HepG2 (cell line): ENCODE measurements at regions not wholly inside any gene's neighbourhood (a gene's known extent, or its start where the extent isn't known, plus 50 kb on each side); places are given as distances from the start of the nearest gene placed in this dataset.

Experiments used
- ATAC-seq: fragments of 200-7000 bp; cut with Tn5 transposase; 3 replicates; pipeline ENCODE4 v1.9.1; 2020; ENCODE audit warnings: mild to moderate bottlenecking, moderate library complexity
- BruUV-seq: library from RNA; stranded (reverse); fragments of 400-500 nt; replicated peaks from 2 replicates; lab custom pipeline; 2021; lab: Mats Ljungman, UMichigan
- CTCF ChIA-PET: fragments of 300-600 bp; formaldehyde crosslinking; extraction: SDS; loops from one replicate; lab custom pipeline; 2021; ENCODE audit warnings: low total read pairs, inconsistent platforms, low intra/inter-chr PET ratio; lab: Yijun Ruan, JAX
- POLR2A ChIA-PET: fragments of 350-600 bp; sonication (Branson Sonifier 250); formaldehyde crosslinking; loops from one replicate; lab custom pipeline; 2020; ENCODE audit warnings: antibody characterized with exemption, inconsistent platforms; lab: Yijun Ruan, JAX
- DNase-seq: peaks from one replicate; pipeline ENCODE4 v3.0.0-alpha.2; 2015; ENCODE audit warnings: low spot score
- FAIRE-seq: peaks from 3 replicates; lab custom pipeline; 2011; peaks lifted over from hg19 to GRCh38; lab: Jason Lieb, UNC
- H2AFZ ChIP-seq: one replicate; pipeline ENCODE4 v1.6.1; 2011; ENCODE audit warnings: low read length, inconsistent platforms
- H3K27ac ChIP-seq: fragments of 300-600 bp; 3 replicates; pipeline ENCODE4 v1.8.0; 2011; ENCODE audit warnings: mixed run types, mild to moderate bottlenecking, mixed read lengths, low read length, inconsistent platforms; ENCODE audit not compliant: insufficient read depth; ENCODE audit errors: extremely low read length
- H3K27me3 ChIP-seq, 2 experiments: fragments of 200-600 bp in 1 of 2; 2 replicates in 1 of 2; 3 replicates in 1 of 2; pipeline versions ENCODE4 v1.6.0 to v1.8.0; 2011; ENCODE audit warnings: low read length in 2 of 2, mild to moderate bottlenecking in 2 of 2, moderate library complexity in 2 of 2, inconsistent platforms in 1 of 2; ENCODE audit not compliant: insufficient read depth in 2 of 2, control insufficient read depth in 1 of 2
- H3K36me3 ChIP-seq, 2 experiments: fragments of 200-600 bp in 1 of 2; replicated peaks in 1 of 2; 2 replicates in 1 of 2; 3 replicates in 1 of 2; pipeline versions ENCODE4 v1.5.1 to v1.8.0; 2011; ENCODE audit warnings: low read length in 2 of 2, inconsistent platforms in 1 of 2; ENCODE audit not compliant: insufficient read depth in 2 of 2, control insufficient read depth in 1 of 2
- H3K4me1 ChIP-seq: 2 replicates; pipeline ENCODE4 v1.5.1; 2012; ENCODE audit warnings: low read length, inconsistent platforms; ENCODE audit not compliant: insufficient read depth
- H3K4me2 ChIP-seq: 2 replicates; pipeline ENCODE4 v1.6.0; 2011; ENCODE audit warnings: low read depth, low read length, inconsistent platforms
- H3K4me3 ChIP-seq, 3 experiments: fragments of 200-600 bp in 1 of 3; sonication (generic), shearing (Covaris generic) in 1 of 3; replicated peaks in 1 of 3; 2 replicates each; pipeline ENCODE4 v1.5.1; 2011 to 2016; ENCODE audit warnings: low read length in 3 of 3, inconsistent platforms in 2 of 3, low read depth in 2 of 3, mild to moderate bottlenecking in 2 of 3, control low read depth in 1 of 3, mixed read lengths in 1 of 3; ENCODE audit not compliant: insufficient read depth in 1 of 3
- H3K79me2 ChIP-seq: one replicate; pipeline ENCODE4 v1.6.1; 2011; ENCODE audit warnings: low read length, inconsistent platforms; ENCODE audit not compliant: insufficient read depth
- H3K9ac ChIP-seq: 2 replicates; pipeline ENCODE4 v1.6.0; 2011; ENCODE audit warnings: mild to moderate bottlenecking, low read depth, low read length, inconsistent platforms; ENCODE audit not compliant: insufficient read depth
- H3K9me3 ChIP-seq: 2 replicates; pipeline ENCODE4 v1.5.1; 2012; ENCODE audit warnings: mild to moderate bottlenecking, low read length
- H4K20me1 ChIP-seq: 2 replicates; pipeline ENCODE4 v1.6.0; 2011; ENCODE audit warnings: inconsistent platforms, mild to moderate bottlenecking, low read length, moderate library complexity; ENCODE audit not compliant: insufficient read depth
- FOXK1 ChIP-seq: sonication (generic); formaldehyde crosslinking; IDR thresholded peaks from 2 replicates; pipeline ENCODE4 v1.4.0; 2020; ENCODE audit warnings: low read depth, missing genetic modification reagents, borderline replicate concordance
- JARID2 ChIP-seq: sonication (generic); formaldehyde crosslinking; IDR thresholded peaks from 2 replicates; pipeline ENCODE4 v1.8.1; 2023; ENCODE audit warnings: missing genetic modification reagents, inconsistent platforms; ENCODE audit not compliant: insufficient replicate concordance
- MYC ChIP-seq: sonication (generic); formaldehyde crosslinking; IDR thresholded peaks from 2 replicates; pipeline ENCODE4 v1.9.0; 2021; ENCODE audit warnings: missing genetic modification reagents, borderline replicate concordance
- TBL1XR1 ChIP-seq: fragments of 150-350 bp; IDR thresholded peaks from 2 replicates; pipeline ENCODE4 v1.6.1; 2014; ENCODE audit warnings: borderline replicate concordance, low read length; ENCODE audit not compliant: partially characterized antibody
- ZNF652 ChIP-seq: IDR thresholded peaks from 2 replicates; pipeline ENCODE4 v1.6.1; 2016; ENCODE audit warnings: low read depth, borderline replicate concordance
- ZNF788 ChIP-seq: sonication (generic); formaldehyde crosslinking; IDR thresholded peaks from 2 replicates; pipeline ENCODE4 v1.5.0; 2020; ENCODE audit warnings: mild to moderate bottlenecking, missing genetic modification reagents, borderline replicate concordance
- WGBS: methylation state at CpG from one replicate; pipeline ENCODE4 v1.1.6; 2017; ENCODE audit warnings: low lambda C conversion rate; 5-methylcytosine and 5-hydroxymethylcytosine counted together
- in situ Hi-C: cut with HindIII; loops from 2 replicates; pipeline ENCODE4 v1.10.0; 2017; ENCODE audit warnings: low pct_unique_long_range_greater_than_20kb; ENCODE audit not compliant: extremely low pct_ligation_motif_present
- intact Hi-C: fragments of 100-400 bp; cut with micrococcal nuclease; formaldehyde crosslinking; loops from one replicate; pipeline ENCODE4 v1.10.0; 2022; ENCODE audit not compliant: unreplicated experiment
- TF ChIP-seq, protein P1 (sequence below): sonication (generic); formaldehyde crosslinking; IDR thresholded peaks from 2 replicates; pipeline ENCODE4 v1.4.0; 2020; ENCODE audit warnings: missing genetic modification reagents, mild to moderate bottlenecking, borderline replicate concordance
- TF ChIP-seq, protein P2 (sequence below): sonication (generic); formaldehyde crosslinking; IDR thresholded peaks from 2 replicates; pipeline ENCODE4 v1.5.0; 2020; ENCODE audit warnings: missing genetic modification reagents, mild to moderate bottlenecking, borderline replicate concordance
- TF ChIP-seq, protein P3 (sequence below): sonication (generic); formaldehyde crosslinking; IDR thresholded peaks from 2 replicates; pipeline ENCODE4 v1.5.0; 2020; ENCODE audit warnings: mild to moderate bottlenecking, low read depth, missing genetic modification reagents, borderline replicate concordance
- TF ChIP-seq, protein P4 (sequence below): sonication (generic); formaldehyde crosslinking; IDR thresholded peaks from 2 replicates; pipeline ENCODE4 v1.4.0; 2020; ENCODE audit warnings: mild to moderate bottlenecking, low read depth, missing genetic modification reagents

DNA sequence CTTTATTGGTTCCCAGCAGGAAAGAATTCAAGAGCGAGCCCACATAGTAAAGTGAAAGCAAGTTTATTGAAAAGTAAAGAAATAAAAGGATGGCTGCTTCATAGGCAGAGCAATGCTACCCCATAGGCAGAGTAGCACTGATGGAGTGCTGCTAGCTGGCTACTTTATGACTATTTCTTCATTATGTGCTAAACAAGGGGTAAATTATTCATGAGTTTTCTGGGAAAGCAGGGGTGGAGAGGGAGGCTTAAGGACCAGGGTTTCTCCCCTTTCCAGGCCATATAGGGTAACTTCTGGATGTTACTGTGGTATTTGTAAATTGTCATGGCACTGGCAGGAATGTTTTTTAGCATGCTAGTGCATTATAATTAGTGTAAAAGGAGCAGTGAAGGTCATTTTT lies 1271.4 kb downstream of the KCNT2 start (continued):
- TF ChIP-seq ZNF788 (CRISPR knock-in tag) (no peak), ZNF652 (CRISPR knock-in tag) (no peak), FOXK1 (no peak), MYC (CRISPR knock-in tag) (no peak), TBL1XR1 (no peak)
- TF ChIP-seq, all 625 proteins: peak for 0

DNA sequence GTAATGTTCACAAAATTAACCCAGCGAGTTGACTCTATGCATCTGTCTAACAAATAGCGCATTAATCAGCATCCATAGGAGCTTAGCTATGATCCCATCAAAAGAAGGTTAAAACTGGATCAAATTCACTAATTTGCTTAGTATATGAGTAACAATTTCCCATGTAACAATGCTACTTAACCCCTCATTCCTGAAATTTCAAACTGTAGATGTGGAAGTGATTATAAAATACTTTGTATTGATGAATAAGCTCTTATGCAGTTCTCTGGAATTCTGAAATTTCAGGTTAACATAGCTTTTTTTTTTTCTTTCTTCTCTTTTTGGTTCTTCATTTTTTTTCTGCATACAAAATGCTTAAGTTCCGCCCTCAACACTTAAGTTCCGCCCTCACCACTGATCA lies 1272.7 kb downstream of the KCNT2 start:
- no TSS peak for BruUV-seq
- ChIA-PET POLR2A (no interaction called here), CTCF (no interaction called here)
- DNase-seq (no peak), ATAC-seq (no peak), FAIRE-seq (no peak)
- in situ Hi-C loops: no loop called here
- Histone ChIP-seq H4K20me1 (no peaks in the 10 kb centered on the region), H3K4me2 (no peak overlapping the region), H3K36me3 (no peaks in the 10 kb centered on the region), H3K4me1 (no peaks in the 10 kb centered on the region), H3K27ac (no peak overlapping the region), H3K4me3 (no peak overlapping the region), H3K79me2 (no peaks in the 10 kb centered on the region), H3K9ac (no peak overlapping the region), H3K9me3 (no peaks in the 10 kb centered on the region), H3K27me3 (no peaks in the 10 kb centered on the region), H2AFZ (no peak overlapping the region)
- WGBS: 3% methylated on average over 4 of the region's 4 CpGs
- intact Hi-C loops: no loop called here
- TF ChIP-seq, protein P1, sequence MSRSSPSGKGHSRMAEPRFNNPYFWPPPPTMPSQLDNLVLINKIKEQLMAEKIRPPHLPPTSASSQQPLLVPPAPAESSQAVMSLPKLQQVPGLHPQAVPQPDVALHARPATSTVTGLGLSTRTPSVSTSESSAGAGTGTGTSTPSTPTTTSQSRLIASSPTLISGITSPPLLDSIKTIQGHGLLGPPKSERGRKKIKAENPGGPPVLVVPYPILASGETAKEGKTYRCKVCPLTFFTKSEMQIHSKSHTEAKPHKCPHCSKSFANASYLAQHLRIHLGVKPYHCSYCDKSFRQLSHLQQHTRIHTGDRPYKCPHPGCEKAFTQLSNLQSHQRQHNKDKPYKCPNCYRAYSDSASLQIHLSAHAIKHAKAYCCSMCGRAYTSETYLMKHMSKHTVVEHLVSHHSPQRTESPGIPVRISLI (CRISPR knock-in tag): no peak
- TF ChIP-seq, protein P2, sequence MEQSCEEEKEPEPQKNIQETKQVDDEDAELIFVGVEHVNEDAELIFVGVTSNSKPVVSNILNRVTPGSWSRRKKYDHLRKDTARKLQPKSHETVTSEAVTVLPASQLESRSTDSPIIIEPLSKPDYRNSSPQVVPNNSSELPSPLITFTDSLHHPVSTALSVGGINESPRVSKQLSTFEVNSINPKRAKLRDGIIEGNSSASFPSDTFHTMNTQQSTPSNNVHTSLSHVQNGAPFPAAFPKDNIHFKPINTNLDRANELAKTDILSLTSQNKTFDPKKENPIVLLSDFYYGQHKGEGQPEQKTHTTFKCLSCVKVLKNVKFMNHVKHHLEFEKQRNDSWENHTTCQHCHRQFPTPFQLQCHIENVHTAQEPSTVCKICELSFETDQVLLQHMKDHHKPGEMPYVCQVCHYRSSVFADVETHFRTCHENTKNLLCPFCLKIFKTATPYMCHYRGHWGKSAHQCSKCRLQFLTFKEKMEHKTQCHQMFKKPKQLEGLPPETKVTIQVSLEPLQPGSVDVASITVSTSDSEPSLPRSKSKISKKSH (CRISPR knock-in tag): no peak
- no peak for TF ChIP-seq JARID2 (CRISPR knock-in tag)
- TF ChIP-seq, protein P3, sequence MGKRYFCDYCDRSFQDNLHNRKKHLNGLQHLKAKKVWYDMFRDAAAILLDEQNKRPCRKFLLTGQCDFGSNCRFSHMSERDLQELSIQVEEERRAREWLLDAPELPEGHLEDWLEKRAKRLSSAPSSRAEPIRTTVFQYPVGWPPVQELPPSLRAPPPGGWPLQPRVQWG: no peak
- TF ChIP-seq, protein P4, sequence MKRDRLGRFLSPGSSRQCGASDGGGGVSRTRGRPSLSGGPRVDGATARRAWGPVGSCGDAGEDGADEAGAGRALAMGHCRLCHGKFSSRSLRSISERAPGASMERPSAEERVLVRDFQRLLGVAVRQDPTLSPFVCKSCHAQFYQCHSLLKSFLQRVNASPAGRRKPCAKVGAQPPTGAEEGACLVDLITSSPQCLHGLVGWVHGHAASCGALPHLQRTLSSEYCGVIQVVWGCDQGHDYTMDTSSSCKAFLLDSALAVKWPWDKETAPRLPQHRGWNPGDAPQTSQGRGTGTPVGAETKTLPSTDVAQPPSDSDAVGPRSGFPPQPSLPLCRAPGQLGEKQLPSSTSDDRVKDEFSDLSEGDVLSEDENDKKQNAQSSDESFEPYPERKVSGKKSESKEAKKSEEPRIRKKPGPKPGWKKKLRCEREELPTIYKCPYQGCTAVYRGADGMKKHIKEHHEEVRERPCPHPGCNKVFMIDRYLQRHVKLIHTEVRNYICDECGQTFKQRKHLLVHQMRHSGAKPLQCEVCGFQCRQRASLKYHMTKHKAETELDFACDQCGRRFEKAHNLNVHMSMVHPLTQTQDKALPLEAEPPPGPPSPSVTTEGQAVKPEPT (CRISPR knock-in tag): no peak
